ENCODE measurements at regions not wholly inside any gene's neighbourhood (a gene's known extent, or its start where the extent isn't known, plus 50 kb on each side); places are given as distances from the start of the nearest gene placed in this dataset.
A peak's percentile ranks its signal among the peaks of the same experiment; 100 is the strongest.

DNA sequence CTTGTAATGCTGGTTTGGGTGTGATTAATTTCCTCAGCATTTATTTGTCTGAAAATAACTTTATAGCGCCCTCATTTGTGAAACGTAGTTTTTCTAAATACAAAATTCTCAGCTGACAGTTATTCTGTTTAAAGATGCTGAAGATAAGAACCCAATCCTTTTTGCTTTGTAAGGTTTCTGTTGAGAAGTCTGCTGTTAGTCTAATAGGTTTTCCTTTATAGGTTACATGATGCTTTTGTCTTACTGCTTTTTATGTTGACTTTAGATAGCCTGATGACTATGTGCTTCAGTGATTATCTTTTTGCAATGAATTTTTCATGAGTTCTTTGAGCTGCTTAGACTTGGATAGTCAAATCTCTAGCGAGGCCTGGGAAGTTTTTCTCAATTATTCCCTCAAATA is 168.6 kb upstream of the PDE3A start:
- Histone ChIP-seq H3K4me3 (no peak overlapping the region), H3K9me3 (replicated peaks) (no peaks in the 10 kb centered on the region), H3K27ac (no peak overlapping the region), H3K36me3 (no peaks in the 10 kb centered on the region), H3K27me3 (replicated peaks) (no peaks in the 10 kb centered on the region), H3K4me1 (replicated peaks) (no peaks in the 10 kb centered on the region)
- no peak for DNase-seq (ENCODE audit: low read depth in 1 of 2, low spot score in 2 of 2)

DNA sequence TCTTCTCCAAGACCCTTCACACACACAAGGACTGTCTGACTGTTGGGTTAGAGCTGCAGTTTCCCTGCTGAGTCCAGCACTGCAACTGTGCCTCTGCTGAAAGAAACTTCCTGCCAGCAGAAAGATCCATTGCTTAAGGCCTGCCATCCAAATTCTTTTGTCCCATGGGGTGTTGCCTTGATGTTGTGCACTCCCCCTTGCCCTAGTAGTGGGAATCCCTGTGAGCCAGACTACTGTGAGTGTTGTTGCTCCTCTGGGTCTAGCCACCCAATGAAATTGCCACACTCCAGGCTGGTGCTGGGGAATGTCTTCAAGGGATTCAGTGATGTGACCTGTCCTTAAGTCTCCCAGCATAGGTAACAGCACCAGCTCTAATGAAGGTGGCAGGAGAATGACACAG is 166.6 kb upstream of the PDE3A start:
- H3K36me3 ChIP-seq: no peaks in the 10 kb centered on the region
- H3K27me3 ChIP-seq (replicated peaks): no peaks in the 10 kb centered on the region
- no peak for DNase-seq (ENCODE audit: low read depth in 1 of 2, low spot score in 2 of 2)
- no peaks in the 10 kb centered on the region for H3K9me3 ChIP-seq (replicated peaks)
- H3K4me1 ChIP-seq (replicated peaks): no peaks in the 10 kb centered on the region
- H3K27ac ChIP-seq: no peak overlapping the region
- no peak overlapping the region for H3K4me3 ChIP-seq

GRCh38 chr12:20205854-20206253 is 162.5 kb upstream of the PDE3A start:
- Histone ChIP-seq H3K36me3 (no peaks in the 10 kb centered on the region), H3K4me3 (no peak overlapping the region)

DNA sequence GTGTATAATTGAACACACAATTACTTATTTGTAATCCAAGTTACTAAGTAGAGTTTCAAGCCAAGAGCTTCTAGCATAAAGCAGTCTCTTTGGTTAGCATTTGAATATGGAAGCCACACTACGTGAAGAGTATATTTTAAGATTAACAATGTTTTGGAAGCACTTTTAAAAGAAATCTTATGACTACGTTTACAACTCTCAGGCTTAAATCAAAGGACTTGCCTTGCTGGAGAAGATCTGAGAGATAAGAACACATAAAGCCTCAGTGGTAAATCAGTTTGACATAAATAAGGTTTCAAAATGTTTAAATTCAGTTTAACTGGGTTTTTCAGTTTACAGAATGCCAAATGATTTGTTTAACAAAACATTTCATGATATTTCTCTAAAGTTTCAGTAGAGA is 161.9 kb upstream of the PDE3A start:
- no peak overlapping the region for H3K27ac ChIP-seq
- no peaks in the 10 kb centered on the region for H3K36me3 ChIP-seq
- no peak for DNase-seq (ENCODE audit: low read depth in 1 of 2, low spot score in 2 of 2)
- H3K4me3 ChIP-seq: no peak overlapping the region
- no peaks in the 10 kb centered on the region for H3K9me3 ChIP-seq (replicated peaks)
- H3K4me1 ChIP-seq (replicated peaks): peaks cover 3% of the 10 kb centered on the region
- no peaks in the 10 kb centered on the region for H3K27me3 ChIP-seq (replicated peaks)

More at GRCh38 chr12:20205854-20206253, 162.5 kb upstream of the PDE3A start:
- Histone ChIP-seq H3K27me3 (replicated peaks) (no peaks in the 10 kb centered on the region), H3K4me1 (replicated peaks) (no peaks in the 10 kb centered on the region), H3K27ac (no peak overlapping the region), H3K9me3 (replicated peaks) (no peaks in the 10 kb centered on the region)
- no peak for DNase-seq (ENCODE audit: low read depth in 1 of 2, low spot score in 2 of 2)

GRCh38 chr12:20210621-20211215 is 157.6 kb upstream of the PDE3A start:
- H3K4me1 ChIP-seq (replicated peaks): peaks cover 30% of the 10 kb centered on the region
- H3K9me3 ChIP-seq (replicated peaks): no peaks in the 10 kb centered on the region
- no peak for DNase-seq (ENCODE audit: low read depth in 1 of 2, low spot score in 2 of 2)
- no peaks in the 10 kb centered on the region for H3K36me3 ChIP-seq
- H3K4me3 ChIP-seq: no peak overlapping the region
- no peak overlapping the region for H3K27ac ChIP-seq
- H3K27me3 ChIP-seq (replicated peaks): no peaks in the 10 kb centered on the region

GRCh38 chr12:20211541-20211940 is 156.8 kb upstream of the PDE3A start:
- H3K27me3 ChIP-seq (replicated peaks): no peaks in the 10 kb centered on the region
- H3K36me3 ChIP-seq: no peaks in the 10 kb centered on the region
- peak overlapping the region; percentile 85 for H3K27ac ChIP-seq
- H3K4me3 ChIP-seq: no peak overlapping the region
- no peak for DNase-seq (ENCODE audit: low read depth in 1 of 2, low spot score in 2 of 2)
- no peaks in the 10 kb centered on the region for H3K9me3 ChIP-seq (replicated peaks)
- peaks cover 30% of the 10 kb centered on the region for H3K4me1 ChIP-seq (replicated peaks)

DNA sequence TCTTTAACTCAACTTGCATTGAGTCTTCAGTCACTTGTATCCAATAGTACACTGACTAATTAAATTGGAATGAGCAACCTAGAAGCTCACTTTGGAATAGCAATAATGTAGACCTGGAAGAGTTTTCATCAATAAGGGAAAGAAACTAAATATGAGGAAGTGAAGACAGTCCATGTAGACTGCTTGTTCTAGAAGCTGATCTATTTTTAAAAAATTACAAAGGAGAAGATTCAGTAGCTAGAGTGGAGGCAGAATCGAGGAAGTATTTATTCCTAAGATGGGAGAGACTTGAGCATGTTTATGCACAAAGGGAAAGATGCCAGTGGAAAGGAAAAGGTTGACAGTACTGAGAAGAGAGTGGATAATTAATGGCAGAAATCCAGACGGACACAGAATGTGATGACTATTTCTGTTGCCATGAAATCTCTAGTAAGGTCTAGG is 156.3 kb upstream of the PDE3A start:
- H3K9me3 ChIP-seq (replicated peaks): no peaks in the 10 kb centered on the region
- H3K27ac ChIP-seq: peak overlapping the region; percentile 85
- DNase-seq (ENCODE audit: low read depth in 1 of 2, low spot score in 2 of 2): no peak
- H3K4me1 ChIP-seq (replicated peaks): peaks cover 30% of the 10 kb centered on the region
- H3K36me3 ChIP-seq: no peaks in the 10 kb centered on the region
- no peak overlapping the region for H3K4me3 ChIP-seq
- H3K27me3 ChIP-seq (replicated peaks): no peaks in the 10 kb centered on the region

GRCh38 chr12:20212658-20213555 is 155.4 kb upstream of the PDE3A start:
- no peaks in the 10 kb centered on the region for H3K9me3 ChIP-seq (replicated peaks)
- H3K4me1 ChIP-seq (replicated peaks): peaks cover 30% of the 10 kb centered on the region
- H3K36me3 ChIP-seq: no peaks in the 10 kb centered on the region
- H3K4me3 ChIP-seq: no peak overlapping the region
- DNase-seq (ENCODE audit: low read depth in 1 of 2, low spot score in 2 of 2): peak; percentile 93 to 97
- H3K27ac ChIP-seq: peak overlapping the region; percentile 85
- H3K27me3 ChIP-seq (replicated peaks): no peaks in the 10 kb centered on the region

- Histone ChIP-seq H3K27ac (peak overlapping the region; percentile 68), H3K4me1 (replicated peaks) (peaks cover 30% of the 10 kb centered on the region), H3K27me3 (replicated peaks) (no peaks in the 10 kb centered on the region), H3K4me3 (no peak overlapping the region), H3K36me3 (no peaks in the 10 kb centered on the region), H3K9me3 (replicated peaks) (no peaks in the 10 kb centered on the region)
- peak in 1 of 2 experiments; percentile 11 for DNase-seq (ENCODE audit: low read depth in 1 of 2, low spot score in 2 of 2)
These were observed 154.4 kb upstream of the PDE3A start for GRCh38 chr12:20213723-20214625.

DNA sequence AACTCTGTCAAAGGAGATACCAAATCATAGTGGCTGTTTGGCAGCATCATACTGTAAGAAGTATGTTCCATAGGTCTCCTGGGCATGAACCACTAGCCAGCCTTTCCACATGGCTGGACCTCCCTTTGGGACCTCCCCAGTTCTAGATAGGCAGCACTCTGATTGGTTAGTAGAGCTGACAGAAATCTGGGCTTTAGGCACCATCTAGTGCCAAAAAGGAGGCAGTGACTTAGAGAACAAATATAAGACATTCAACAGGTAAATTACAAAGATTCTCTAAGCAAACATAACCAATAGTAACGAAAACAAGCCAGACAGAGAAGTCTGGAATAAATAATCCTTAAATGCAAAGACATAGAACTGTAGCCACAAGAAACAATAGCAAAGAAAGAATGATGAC is 148.0 kb upstream of the PDE3A start:
- Histone ChIP-seq H3K27me3 (replicated peaks) (no peaks in the 10 kb centered on the region), H3K36me3 (no peaks in the 10 kb centered on the region), H3K4me3 (no peak overlapping the region), H3K4me1 (replicated peaks) (no peaks in the 10 kb centered on the region), H3K9me3 (replicated peaks) (no peaks in the 10 kb centered on the region), H3K27ac (no peak overlapping the region)
- DNase-seq (ENCODE audit: low read depth in 1 of 2, low spot score in 2 of 2): no peak

DNA sequence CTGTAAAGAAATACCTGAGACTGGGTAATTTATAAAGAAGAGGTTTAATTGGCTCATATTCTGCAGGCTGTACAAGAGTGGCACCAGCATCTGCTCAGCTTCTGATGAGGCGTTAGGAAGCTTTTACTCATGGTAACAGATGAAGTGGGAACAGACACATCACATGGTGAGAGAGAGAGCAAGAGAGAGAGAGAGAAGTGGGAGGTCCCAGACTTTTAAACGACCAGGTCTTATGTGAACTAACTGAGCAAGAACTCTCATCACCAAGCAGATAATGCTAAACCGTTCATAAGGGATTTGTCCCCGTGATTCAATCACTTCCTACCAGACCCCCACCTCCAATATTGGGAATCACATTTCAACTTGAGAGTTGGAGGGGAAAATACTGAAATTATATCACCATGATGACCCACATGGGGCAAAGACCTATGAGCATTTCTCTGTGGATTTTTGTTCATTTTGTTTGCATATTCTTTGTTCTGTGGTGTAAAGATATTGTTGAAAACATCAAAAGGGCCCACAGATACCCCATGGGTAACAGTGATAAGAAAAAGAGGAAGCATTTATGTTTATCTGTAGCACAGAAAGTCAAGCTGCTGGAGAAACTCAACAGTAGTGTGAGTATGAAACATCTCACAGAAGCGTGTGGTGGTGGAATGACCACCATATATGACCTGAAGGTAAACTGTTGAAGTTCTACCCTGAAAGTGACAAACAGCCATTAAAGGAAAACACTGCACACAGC is 135.2 kb upstream of the PDE3A start:
- no peak overlapping the region for H3K27ac ChIP-seq
- no peaks in the 10 kb centered on the region for H3K36me3 ChIP-seq
- H3K4me1 ChIP-seq (replicated peaks): no peaks in the 10 kb centered on the region
- H3K4me3 ChIP-seq: no peak overlapping the region
- no peaks in the 10 kb centered on the region for H3K27me3 ChIP-seq (replicated peaks)
- no peaks in the 10 kb centered on the region for H3K9me3 ChIP-seq (replicated peaks)
- DNase-seq (ENCODE audit: low read depth in 1 of 2, low spot score in 2 of 2): no peak

GRCh38 chr12:20234474-20234873 is 133.9 kb upstream of the PDE3A start:
- Histone ChIP-seq H3K36me3 (no peaks in the 10 kb centered on the region), H3K4me3 (no peak overlapping the region), H3K27me3 (replicated peaks) (no peaks in the 10 kb centered on the region), H3K4me1 (replicated peaks) (no peaks in the 10 kb centered on the region), H3K27ac (no peak overlapping the region), H3K9me3 (replicated peaks) (no peaks in the 10 kb centered on the region)
- DNase-seq (ENCODE audit: low read depth in 1 of 2, low spot score in 2 of 2): no peak

GRCh38 chr12:20237091-20237490 is 131.2 kb upstream of the PDE3A start:
- Histone ChIP-seq H3K4me3 (no peak overlapping the region), H3K9me3 (replicated peaks) (no peaks in the 10 kb centered on the region), H3K27me3 (replicated peaks) (no peaks in the 10 kb centered on the region), H3K4me1 (replicated peaks) (no peaks in the 10 kb centered on the region), H3K27ac (no peak overlapping the region), H3K36me3 (no peaks in the 10 kb centered on the region)
- DNase-seq (ENCODE audit: low read depth in 1 of 2, low spot score in 2 of 2): no peak
